Hepatocyte (in vitro differentiated cells): ENCODE measurements at regions not wholly inside any gene's neighbourhood (a gene's known extent, or its start where the extent isn't known, plus 50 kb on each side); places are given as distances from the start of the nearest gene placed in this dataset.

Experiments used
- DNase-seq: peaks from one replicate; pipeline ENCODE4 v3.0.0-alpha.2; 2016; ENCODE audit warnings: low spot score
- H2AFZ ChIP-seq: fragments of 200-600 bp; sonication (generic); 2 replicates; pipeline ENCODE4 v1.6.0; 2016; ENCODE audit warnings: antibody characterized with exemption, mild to moderate bottlenecking
- H3K27ac ChIP-seq: fragments of 200-600 bp; sonication (generic); 2 replicates; pipeline ENCODE4 v1.5.1; 2016; ENCODE audit warnings: mild to moderate bottlenecking
- H3K27me3 ChIP-seq: fragments of 200-600 bp; sonication (generic); 2 replicates; pipeline ENCODE4 v1.6.1; 2016
- H3K36me3 ChIP-seq: fragments of 200-600 bp; sonication (generic); replicated peaks from 2 replicates; pipeline ENCODE4 v1.5.1; 2016; ENCODE audit warnings: low read depth; ENCODE audit not compliant: insufficient read depth
- H3K4me1 ChIP-seq: fragments of 200-600 bp; sonication (generic); 2 replicates; pipeline ENCODE4 v1.5.1; 2016; ENCODE audit warnings: mild to moderate bottlenecking, moderate library complexity; ENCODE audit not compliant: insufficient read depth
- H3K4me2 ChIP-seq: fragments of 200-600 bp; sonication (generic); 2 replicates; pipeline ENCODE4 v1.6.0; 2016
- H3K4me3 ChIP-seq: fragments of 200-600 bp; sonication (generic); 2 replicates; pipeline ENCODE4 v1.5.1; 2016; ENCODE audit warnings: mild to moderate bottlenecking
- H3K79me2 ChIP-seq: fragments of 200-600 bp; sonication (generic); 2 replicates; pipeline ENCODE4 v1.6.0; 2017; ENCODE audit warnings: mild to moderate bottlenecking
- H3K9me2 ChIP-seq: fragments of 200-600 bp; sonication (generic); replicated peaks from 2 replicates; pipeline ENCODE4 v1.6.0; 2017; ENCODE audit warnings: mild to moderate bottlenecking; ENCODE audit not compliant: insufficient read depth
- H3K9me3 ChIP-seq: fragments of 200-600 bp; sonication (generic); 2 replicates; pipeline ENCODE4 v1.5.1; 2016; ENCODE audit warnings: low read depth, mild to moderate bottlenecking
- H4K20me1 ChIP-seq: fragments of 200-600 bp; sonication (generic); 2 replicates; pipeline ENCODE4 v1.6.0; 2016; ENCODE audit warnings: mild to moderate bottlenecking; ENCODE audit not compliant: insufficient read depth, poor library complexity, severe bottlenecking
- CTCF ChIP-seq: fragments of 200-600 bp; sonication (generic); IDR thresholded peaks from 2 replicates; pipeline ENCODE4 v1.5.1; 2016; ENCODE audit warnings: antibody characterized with exemption, mild to moderate bottlenecking; ENCODE audit not compliant: poor library complexity
- EZH2 ChIP-seq: fragments of 200-600 bp; sonication (generic); IDR thresholded peaks from 2 replicates; pipeline ENCODE4 v1.6.1; 2016; ENCODE audit warnings: antibody characterized with exemption, mild to moderate bottlenecking, borderline replicate concordance
- EZH2phosphoT487 ChIP-seq: fragments of 200-600 bp; sonication (generic); IDR thresholded peaks from one replicate; pipeline ENCODE4 v1.6.1; 2018; ENCODE audit warnings: antibody characterized with exemption, mild to moderate bottlenecking, low read depth, moderate library complexity; ENCODE audit not compliant: unreplicated experiment, severe bottlenecking
- WGBS: methylation state at CpG from one replicate; pipeline ENCODE4 v1.1.6; 2016; ENCODE audit warnings: low lambda C conversion rate; ENCODE audit errors: missing lambda C conversion rate; 5-methylcytosine and 5-hydroxymethylcytosine counted together

GRCh38 chr3:194925614-194926013, 239.9 kb downstream of the FAM43A start:
- peaks cover 7% of the 10 kb centered on the region for H3K4me1 ChIP-seq
- no peak overlapping the region for H3K4me2 ChIP-seq
- H3K79me2 ChIP-seq = no peaks in the 10 kb centered on the region
- no peaks in the 10 kb centered on the region for H4K20me1 ChIP-seq
- no peak for DNase-seq
- no peak for TF ChIP-seq CTCF
- no peak for TF ChIP-seq EZH2
- TF ChIP-seq EZH2phosphoT487 = no peak
- H3K9me2 ChIP-seq = no peaks in the 10 kb centered on the region
- no peak overlapping the region for H3K4me3 ChIP-seq
- H2AFZ ChIP-seq = no peak overlapping the region
- WGBS = 77% methylated on average over 12 of the region's 12 CpGs
- no peaks in the 10 kb centered on the region for H3K27me3 ChIP-seq
- H3K27ac ChIP-seq = no peak overlapping the region
- H3K9me3 ChIP-seq = no peaks in the 10 kb centered on the region
- H3K36me3 ChIP-seq = no peaks in the 10 kb centered on the region

- H3K79me2 ChIP-seq = no peaks in the 10 kb centered on the region
- no peak overlapping the region for H3K4me3 ChIP-seq
- no peaks in the 10 kb centered on the region for H3K9me2 ChIP-seq
- H4K20me1 ChIP-seq = no peaks in the 10 kb centered on the region
- no peak for TF ChIP-seq CTCF
- TF ChIP-seq EZH2 = no peak
- no peak for TF ChIP-seq EZH2phosphoT487
- no peak overlapping the region for H2AFZ ChIP-seq
- peak overlapping the region; percentile 69 for H3K27ac ChIP-seq
- peak; percentile 30 for DNase-seq
- H3K27me3 ChIP-seq = no peaks in the 10 kb centered on the region
- 33% methylated on average over 1 of the region's 1 CpG for WGBS
- H3K9me3 ChIP-seq = no peaks in the 10 kb centered on the region
- H3K4me2 ChIP-seq = no peak overlapping the region
- peaks cover 11% of the 10 kb centered on the region for H3K4me1 ChIP-seq
- no peaks in the 10 kb centered on the region for H3K36me3 ChIP-seq
Observed at GRCh38 chr3:194928227-194928626, 242.5 kb downstream of the FAM43A start.

GRCh38 chr3:194928831-194929577, 243.3 kb downstream of the FAM43A start:
- Histone ChIP-seq H4K20me1 (no peaks in the 10 kb centered on the region), H3K27me3 (no peaks in the 10 kb centered on the region), H2AFZ (no peak overlapping the region), H3K9me3 (no peaks in the 10 kb centered on the region), H3K9me2 (no peaks in the 10 kb centered on the region), H3K4me1 (peaks cover 11% of the 10 kb centered on the region), H3K27ac (peak overlapping the region; percentile 44), H3K79me2 (no peaks in the 10 kb centered on the region), H3K4me3 (no peak overlapping the region), H3K36me3 (no peaks in the 10 kb centered on the region), H3K4me2 (no peak overlapping the region)
- WGBS = 86% methylated on average over 30 of the region's 30 CpGs
- TF ChIP-seq EZH2 (no peak), CTCF (peak; percentile 18), EZH2phosphoT487 (no peak)
- no peak for DNase-seq

- Histone ChIP-seq H4K20me1 (no peaks in the 10 kb centered on the region), H3K9me3 (no peaks in the 10 kb centered on the region), H3K4me3 (no peak overlapping the region), H3K36me3 (no peaks in the 10 kb centered on the region), H3K79me2 (no peaks in the 10 kb centered on the region), H3K9me2 (no peaks in the 10 kb centered on the region), H3K27me3 (no peaks in the 10 kb centered on the region), H3K27ac (no peak overlapping the region), H3K4me2 (no peak overlapping the region), H3K4me1 (peaks cover 11% of the 10 kb centered on the region), H2AFZ (no peak overlapping the region)
- no peak for DNase-seq
- WGBS = 96% methylated on average over 1 of the region's 1 CpG
- TF ChIP-seq EZH2phosphoT487 (no peak), EZH2 (no peak), CTCF (no peak)
Observed at GRCh38 chr3:194929578-194929960, 243.9 kb downstream of the FAM43A start.
